ENCODE measurements at regions not wholly inside any gene's neighbourhood (a gene's known extent, or its start where the extent isn't known, plus 50 kb on each side); places are given as distances from the start of the nearest gene placed in this dataset.

GRCh38 chr9:86868616-86869015 is 78.7 kb downstream of the GAS1 start:
- DNase-seq (ENCODE audit: extremely low spot score) = no peak
- CTCF ChIA-PET = interaction anchor here (0.9 to 2.7 kb wide), 2 partner anchors 11 to 12 kb away, joined by 3 to 13 read pairs; no protein-coding TSS in a partner anchor
- no peak for TF ChIP-seq CTCF (IDR thresholded peaks at IDR 0.05; ENCODE audit: control extremely low read depth, extremely low read depth, low read depth, missing control alignments)
- POLR2A ChIA-PET = no interaction called here

GRCh38 chr9:86867804-86868313 is 79.4 kb downstream of the GAS1 start:
- ChIA-PET POLR2A (no interaction called here), CTCF (interaction anchor here (0.9 to 2.7 kb wide), 2 partner anchors 10 to 13 kb away, joined by 3 to 13 read pairs; no protein-coding TSS in a partner anchor)
- no peak for TF ChIP-seq CTCF (IDR thresholded peaks at IDR 0.05; ENCODE audit: control extremely low read depth, extremely low read depth, low read depth, missing control alignments)
- DNase-seq (ENCODE audit: extremely low spot score) = no peak

DNA sequence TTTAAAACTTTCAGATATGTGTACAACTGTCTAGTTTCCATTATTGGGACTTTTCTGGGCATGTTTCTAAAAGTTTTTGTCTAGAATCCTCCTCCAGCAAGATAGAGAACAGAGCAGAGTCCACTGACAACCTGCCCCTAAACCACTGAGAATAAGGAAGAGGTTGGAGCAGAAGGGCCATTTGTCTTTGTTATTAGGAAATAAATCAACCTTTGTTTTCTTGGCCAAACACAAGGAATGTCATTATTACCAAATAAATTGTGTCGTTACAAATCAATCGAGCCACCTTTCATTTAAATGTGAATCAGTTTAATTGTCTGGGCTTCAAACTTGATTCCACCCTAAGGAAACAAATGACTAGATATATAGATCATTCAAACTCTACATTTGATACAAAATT is 81.4 kb downstream of the GAS1 start:
- no peak for DNase-seq (ENCODE audit: extremely low spot score)
- POLR2A ChIA-PET = no interaction called here
- TF ChIP-seq CTCF (IDR thresholded peaks at IDR 0.05; ENCODE audit: control extremely low read depth, extremely low read depth, low read depth, missing control alignments) = no peak
- CTCF ChIA-PET = interaction anchor here (1.1 to 1.8 kb wide), 2 partner anchors 9 to 12 kb away, joined by 3 to 4 read pairs; no protein-coding TSS in a partner anchor

GRCh38 chr9:86860006-86860405 is 87.3 kb downstream of the GAS1 start:
- DNase-seq (ENCODE audit: extremely low spot score) = no peak
- no peak for TF ChIP-seq CTCF (IDR thresholded peaks at IDR 0.05; ENCODE audit: control extremely low read depth, extremely low read depth, low read depth, missing control alignments)
- ChIA-PET CTCF (no interaction called here), POLR2A (no interaction called here)

GRCh38 chr9:86859056-86859455 is 88.2 kb downstream of the GAS1 start:
- no peak for TF ChIP-seq CTCF (IDR thresholded peaks at IDR 0.05; ENCODE audit: control extremely low read depth, extremely low read depth, low read depth, missing control alignments)
- CTCF ChIA-PET = interaction anchor here (0.9 to 2.5 kb wide), 4 partner anchors 9 to 364 kb away, joined by 3 to 13 read pairs (median 4); no protein-coding TSS in a partner anchor
- no peak for DNase-seq (ENCODE audit: extremely low spot score)

DNA sequence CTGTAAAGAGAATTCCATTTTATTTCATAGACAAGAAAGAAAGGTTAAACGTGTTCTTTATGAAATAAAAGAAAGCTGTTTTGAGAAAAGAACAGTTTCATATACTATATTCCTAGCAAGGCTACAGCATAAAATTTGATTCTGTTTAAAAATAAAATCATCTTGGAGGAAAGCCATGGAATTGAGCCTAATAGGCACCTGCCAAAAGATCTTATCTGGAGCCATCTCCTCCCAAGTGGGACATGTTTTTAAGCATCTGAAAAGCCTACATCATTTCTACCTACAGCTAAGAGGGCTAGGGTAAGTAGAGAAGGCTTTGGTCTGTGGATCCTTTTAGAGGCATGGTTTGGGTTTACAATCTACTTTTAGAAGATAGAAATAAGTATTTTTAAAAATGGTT is 89.3 kb downstream of the GAS1 start:
- ChIA-PET POLR2A (no interaction called here), CTCF (interaction anchor here (0.8 to 2.5 kb wide), 5 partner anchors 10 to 365 kb away, joined by 3 to 13 read pairs (median 4); no protein-coding TSS in a partner anchor)
- no peak for DNase-seq (ENCODE audit: extremely low spot score)
- no peak for TF ChIP-seq CTCF (IDR thresholded peaks at IDR 0.05; ENCODE audit: control extremely low read depth, extremely low read depth, low read depth, missing control alignments)

More at GRCh38 chr9:86859056-86859455, 88.2 kb downstream of the GAS1 start:
- POLR2A ChIA-PET = no interaction called here

Data from GM10248 (cell line).